ENCODE measurements at regions not wholly inside any gene's neighbourhood (a gene's known extent, or its start where the extent isn't known, plus 50 kb on each side); places are given as distances from the start of the nearest gene placed in this dataset.

GRCh38 chr3:59565125-59565524 is 515.3 kb upstream of the CFAP20DC start:
- no peak for TF ChIP-seq TAF1 (IDR thresholded peaks at IDR 0.05; ENCODE audit: borderline replicate concordance, low read depth, low read length)
- TF ChIP-seq POLR2A (IDR thresholded peaks at IDR 0.05; ENCODE audit: low read depth, low read length) = no peak
- TF ChIP-seq POLR2AphosphoS5 (IDR thresholded peaks at IDR 0.05; ENCODE audit: low read depth, low read length) = no peak

Measured in GM12892 (cell line).